NCI-H1694 (cell line): ENCODE measurements at regions not wholly inside any gene's neighbourhood (a gene's known extent, or its start where the extent isn't known, plus 50 kb on each side); places are given as distances from the start of the nearest gene placed in this dataset.
"Not testable (repeated sequence)": the region's sequence is repeated elsewhere in the genome, so short reads cannot be mapped to it uniquely, and the experiment has no call there.

Source experiments
- DNase-seq: peaks from one replicate; lab custom pipeline; 2025; lab: John Stamatoyannopoulos, UW

DNA sequence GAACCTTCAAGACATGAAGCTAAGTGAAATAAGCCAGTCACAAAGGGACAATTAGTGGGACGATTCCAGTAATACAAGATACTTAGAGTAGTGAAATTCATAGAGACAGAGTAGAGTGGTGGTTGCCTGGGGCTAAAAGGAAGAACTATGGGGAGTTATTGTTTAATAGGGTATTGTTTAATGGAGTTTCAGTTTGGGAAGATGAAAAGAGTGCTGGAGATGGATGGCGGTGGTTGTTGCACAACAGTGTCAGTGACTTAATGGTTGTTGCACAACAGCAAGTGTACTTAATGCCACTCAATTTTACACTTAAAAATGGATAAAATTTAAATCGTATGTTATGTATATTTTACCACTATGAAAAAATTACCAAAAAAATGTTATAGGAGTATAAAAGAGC, 209.7 kb upstream of the TENT5A start:
- no peak for DNase-seq

DNA sequence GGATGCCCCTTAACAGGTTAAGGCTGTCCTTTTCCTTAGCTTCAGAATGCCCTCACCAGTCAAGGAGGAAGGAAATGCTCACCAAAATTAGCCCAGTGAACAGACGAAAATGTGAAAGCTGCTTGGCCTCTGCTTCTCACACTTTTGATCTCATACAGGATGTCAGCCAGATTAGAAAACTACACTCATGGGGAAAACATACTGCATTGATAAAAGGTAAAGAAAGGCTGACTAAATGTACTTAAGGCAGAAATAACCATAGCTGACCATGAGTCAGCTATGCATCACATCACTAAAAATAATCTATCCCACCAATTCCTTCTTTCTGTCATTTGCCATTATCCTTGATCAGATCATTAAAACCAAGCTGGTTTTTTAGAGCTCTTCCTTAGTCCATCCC, 198.4 kb upstream of the TENT5A start:
- no peak for DNase-seq

DNA sequence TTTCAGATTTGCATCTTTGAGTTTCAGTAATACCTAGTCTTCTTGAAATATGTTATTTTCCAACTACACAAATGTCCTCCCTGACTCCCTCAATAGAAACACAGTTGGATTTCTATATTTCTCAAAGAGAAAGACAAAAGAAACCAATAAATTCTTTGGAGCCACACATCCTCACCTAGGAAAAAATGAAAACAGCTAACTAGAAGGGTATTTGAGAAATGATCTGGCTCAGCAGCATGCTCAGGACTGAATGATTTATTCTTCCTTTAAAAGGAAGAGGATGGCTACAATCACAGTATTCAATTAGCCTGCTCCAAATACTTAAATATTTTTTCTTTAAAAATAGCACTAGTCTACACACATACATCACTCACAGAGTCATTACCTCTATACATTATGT, 196.4 kb upstream of the TENT5A start:
- no peak for DNase-seq

DNA sequence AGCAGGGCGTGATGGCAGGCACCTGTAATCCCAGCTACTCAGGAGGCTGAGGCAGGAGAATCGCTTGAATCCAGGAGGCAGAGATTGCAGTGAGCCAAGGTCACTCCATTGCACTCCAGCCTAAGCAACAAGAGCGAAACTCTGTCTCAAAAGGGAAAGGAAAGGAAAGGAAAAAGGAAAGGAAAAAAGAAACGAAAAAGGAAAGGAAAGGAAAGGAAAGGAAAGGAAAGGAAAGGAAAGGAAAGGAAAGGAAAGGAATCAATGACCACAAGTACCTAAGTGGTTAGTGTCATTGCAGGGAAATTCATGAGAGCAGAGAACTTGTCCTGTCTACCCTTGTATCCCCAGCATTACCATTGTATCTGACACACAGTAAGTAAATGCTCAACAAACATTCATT, 195.7 kb upstream of the TENT5A start:
- DNase-seq = not testable (repeated sequence)

DNA sequence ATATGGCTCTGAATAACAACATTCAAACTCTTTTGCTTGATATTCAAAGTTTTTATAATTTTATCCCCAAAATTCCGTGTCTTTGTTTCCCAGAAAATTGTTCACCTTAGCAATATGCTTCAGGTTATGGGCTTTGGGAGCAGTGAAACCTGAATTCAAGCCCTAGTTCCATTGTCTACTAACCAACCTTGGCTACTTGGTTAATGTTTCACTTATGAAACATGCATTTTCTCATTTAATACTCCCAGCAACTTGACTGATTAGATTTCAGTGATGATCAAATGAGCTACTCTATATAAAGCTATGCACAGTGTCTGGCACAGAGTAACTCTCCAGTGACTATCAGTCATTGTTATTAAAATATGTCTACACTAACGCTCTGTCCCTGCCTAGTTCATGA, 192.2 kb upstream of the TENT5A start:
- no peak for DNase-seq

DNA sequence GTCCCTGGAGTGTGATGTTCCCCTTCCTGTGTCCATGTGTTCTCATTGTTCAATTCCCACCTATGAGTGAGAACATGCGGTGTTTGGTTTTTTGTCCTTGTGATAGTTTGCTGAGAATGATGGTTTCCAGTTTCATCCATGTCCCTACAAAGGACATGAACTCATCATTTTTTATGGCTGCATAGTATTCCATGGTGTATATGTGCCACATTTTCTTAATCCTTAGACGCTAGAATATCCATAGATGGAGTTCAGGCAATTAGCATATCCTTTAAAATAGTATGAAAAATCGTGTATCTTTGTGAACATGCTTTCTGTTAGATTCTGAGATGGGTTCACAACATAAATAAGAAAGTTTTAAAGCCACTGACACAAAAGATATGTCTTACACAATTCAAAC, 190.4 kb upstream of the TENT5A start:
- DNase-seq = not testable (repeated sequence)

DNA sequence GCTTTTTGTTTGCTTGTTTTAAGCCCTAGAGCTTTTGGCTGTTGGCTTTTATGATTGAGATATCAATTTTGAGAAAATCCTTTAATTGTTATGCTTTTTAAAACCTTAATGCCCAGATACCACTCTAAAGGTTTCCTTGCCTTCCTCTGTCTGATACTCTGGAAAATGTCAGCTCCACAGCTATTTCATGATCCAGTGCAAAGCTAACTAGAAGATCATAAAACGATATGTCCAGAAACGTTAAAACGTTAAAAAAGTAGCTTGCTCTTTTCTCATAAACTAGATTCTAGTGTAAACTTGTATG, 189.5 kb upstream of the TENT5A start:
- no peak for DNase-seq

DNA sequence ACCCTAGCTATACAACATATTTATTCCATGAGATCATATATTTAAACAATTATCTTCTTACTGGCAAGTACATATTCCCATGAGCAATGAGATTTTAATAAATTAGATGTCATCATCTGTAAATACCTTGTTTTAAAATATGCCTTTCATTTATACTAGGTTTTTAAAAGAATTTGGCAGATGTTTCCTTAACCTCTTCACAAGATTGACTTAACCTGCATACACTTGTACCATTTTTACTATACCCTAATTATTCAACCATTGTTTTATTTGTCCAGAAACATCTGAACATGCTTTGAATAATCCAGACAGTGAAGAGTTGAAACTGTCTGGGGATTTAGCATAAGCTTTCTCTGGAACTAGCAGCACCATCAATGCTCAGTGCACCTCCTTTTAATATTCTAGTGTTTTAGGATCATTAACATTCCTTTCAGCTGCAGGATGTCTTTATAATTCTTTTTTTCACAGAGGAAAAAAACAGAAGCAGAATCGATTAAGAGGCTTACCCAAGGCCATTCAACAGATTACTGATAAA, 188.0 kb upstream of the TENT5A start:
- no peak for DNase-seq

DNA sequence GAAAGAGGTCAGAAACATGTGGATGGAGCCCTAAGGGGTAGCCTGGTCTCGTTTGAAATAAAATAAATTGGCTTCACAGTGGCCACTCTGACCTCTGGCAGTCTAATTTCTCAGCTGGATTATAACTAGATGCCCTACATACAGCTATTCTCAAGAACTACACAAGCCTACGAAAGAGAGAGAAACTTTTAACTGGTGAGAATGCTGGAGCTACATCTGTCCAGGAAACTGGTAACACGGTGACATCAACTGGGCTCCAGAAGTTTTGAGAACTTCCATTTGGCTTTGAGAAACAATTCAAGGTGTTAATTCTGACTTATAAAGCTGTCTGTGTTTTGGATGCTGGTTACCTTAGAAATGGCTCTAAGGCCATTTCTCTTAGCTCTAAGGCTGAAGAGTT, 187.3 kb upstream of the TENT5A start:
- no peak for DNase-seq

DNA sequence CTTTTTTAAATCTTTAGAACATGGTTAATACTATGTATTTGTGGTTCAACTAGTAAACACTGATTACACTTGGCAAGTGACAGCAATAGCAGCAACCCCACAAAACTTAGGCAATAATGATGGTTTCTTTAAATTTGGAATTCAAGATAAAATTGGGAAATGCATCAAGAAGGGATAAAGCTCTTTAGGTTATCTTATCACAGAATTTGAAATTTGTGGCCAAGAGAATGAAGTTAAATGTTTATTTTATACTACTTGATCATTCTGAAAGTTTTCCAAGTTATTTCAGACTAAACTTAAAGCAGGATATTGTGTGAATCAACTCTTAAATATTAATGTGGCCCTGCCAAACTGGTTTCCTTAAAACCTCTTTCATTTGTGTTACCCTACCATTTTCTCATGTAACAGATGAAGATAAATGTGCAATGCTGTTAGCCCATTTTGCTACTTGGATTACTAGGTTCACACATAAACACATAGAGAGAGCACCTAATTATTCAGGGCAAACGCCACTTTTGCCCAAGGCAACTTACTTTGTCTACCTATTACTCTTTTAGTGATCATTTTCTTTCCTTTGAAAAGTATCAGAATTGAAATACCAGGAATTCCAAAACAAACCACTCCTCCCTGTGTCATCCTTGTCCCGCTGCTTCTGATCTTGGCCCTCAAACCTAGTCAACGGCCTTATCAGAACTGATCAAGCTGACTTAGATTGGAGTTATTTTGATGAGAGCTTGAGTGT, 186.7 kb upstream of the TENT5A start:
- DNase-seq = no peak

DNA sequence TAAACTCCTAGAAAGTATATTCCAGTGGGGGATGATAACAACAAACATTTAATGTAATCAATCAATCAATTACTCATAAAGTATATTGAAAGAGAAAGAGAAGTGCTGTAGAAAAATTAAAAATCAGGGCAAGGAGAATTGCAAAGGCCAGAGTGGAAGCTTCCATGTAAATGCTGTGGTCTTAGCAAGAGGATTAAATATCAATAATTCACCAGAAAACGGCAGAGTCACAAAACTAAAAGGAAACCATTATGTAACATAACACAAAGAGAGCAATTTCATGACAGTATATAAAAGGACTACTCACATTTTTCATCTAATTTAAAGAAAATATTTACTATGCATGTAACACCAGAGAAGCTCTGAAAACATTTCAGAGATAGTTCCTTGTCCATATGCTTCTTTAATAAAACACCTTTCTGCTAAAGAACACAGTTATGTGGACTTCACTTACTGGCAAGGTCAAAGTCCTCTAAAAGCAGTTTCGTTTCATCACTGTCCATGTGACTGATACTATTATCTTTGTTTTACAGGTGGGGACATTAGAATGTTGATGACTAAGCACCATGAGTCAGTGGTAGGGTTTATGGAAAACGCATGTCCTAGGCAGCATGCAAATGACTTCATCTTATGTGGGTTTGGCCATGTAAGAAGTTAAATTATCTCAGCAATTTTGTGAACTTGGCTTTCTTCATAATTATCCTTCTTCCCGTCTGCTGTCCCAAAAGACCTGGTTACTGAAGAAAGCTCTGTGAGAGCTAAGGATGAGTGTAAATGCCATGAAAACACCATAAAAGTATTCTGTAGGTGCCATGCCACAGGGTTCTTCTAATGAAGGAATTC, 185.8 kb upstream of the TENT5A start:
- no peak for DNase-seq

DNA sequence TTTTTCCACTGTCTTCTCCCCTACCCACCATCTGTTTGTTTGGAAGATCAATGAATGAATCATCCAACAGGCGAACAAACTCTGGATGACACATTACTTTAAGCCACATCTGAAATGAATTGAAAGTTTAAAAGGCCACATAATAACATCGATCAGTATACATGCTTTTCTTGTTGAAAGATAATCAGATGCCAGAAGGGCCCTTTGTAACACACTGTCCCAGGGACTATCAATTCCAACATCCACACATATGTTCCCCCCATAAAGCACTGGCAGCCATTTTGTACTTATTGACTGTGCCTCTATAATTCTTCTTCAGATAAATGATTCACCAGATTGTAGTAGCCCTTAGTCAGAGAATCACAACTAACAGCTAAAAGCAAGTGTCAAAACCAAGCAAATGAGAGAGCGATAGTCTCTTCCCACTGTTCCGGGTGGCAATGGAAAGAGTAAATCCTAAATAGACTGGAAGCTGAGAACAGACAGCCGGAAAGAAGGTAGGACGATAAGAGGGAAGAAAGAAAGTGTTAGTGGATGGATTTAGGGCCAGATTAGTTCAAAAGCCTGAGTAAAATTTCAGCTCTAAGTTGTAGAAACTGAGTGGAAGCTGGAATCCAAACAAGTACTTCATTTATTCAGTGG, 184.9 kb upstream of the TENT5A start:
- DNase-seq = no peak

DNA sequence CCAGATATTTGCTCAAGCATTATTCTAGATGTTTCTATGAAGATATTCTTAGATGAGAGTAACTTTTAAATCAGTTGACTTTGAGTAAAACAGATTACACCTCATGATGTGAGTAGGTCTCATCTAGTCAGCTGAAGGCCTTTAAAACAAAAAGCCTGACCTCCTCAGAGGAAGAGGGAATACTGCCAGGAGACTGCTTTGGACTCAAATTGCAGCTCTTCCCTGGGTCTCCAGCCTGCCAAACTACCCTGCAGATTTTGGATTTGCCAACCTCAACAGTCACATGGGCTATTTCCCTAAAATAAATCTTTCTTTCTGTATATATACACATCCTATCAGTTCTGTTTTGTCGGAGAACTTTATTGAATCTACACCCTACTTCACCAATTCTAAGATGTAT, 182.5 kb upstream of the TENT5A start:
- DNase-seq = no peak

DNA sequence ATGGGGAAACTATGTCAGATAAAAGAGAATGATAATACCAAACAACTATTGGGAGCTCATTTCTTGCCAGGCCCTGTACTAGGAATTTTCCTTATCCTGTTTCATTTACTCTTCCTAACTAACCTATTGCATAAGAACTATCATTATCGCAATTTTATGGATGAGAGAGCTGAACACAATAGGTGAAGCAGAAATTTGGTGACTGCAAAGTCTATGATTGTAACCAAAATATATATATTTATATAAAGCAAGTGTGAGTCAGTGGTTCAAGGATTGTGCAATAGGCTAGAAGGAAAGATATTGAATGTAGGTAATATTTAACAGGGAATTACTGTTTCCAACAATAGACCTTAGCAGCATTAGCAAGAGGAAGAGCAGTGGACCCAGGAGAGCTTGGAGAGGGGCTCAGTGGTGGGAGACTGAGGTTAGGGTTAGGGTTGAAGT, 181.1 kb upstream of the TENT5A start:
- no peak for DNase-seq

DNA sequence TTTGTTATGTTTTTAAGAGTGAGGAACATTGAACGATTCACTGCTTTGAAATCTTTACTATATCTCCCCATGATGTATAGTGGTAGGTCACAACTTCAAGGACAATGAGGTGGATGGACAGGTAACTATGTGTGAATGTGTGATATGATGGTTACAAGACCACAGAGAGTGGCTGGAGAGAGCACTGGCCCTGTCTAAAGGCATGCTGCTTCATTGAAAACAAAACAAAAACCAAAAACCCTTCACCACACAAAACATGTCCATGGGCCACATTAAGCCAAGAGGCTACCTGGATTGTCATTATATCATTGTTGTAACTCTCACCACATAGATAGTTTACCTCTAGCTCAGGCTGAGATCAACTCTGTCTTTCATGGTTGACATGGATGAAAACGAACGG, 180.6 kb upstream of the TENT5A start:
- no peak for DNase-seq

DNA sequence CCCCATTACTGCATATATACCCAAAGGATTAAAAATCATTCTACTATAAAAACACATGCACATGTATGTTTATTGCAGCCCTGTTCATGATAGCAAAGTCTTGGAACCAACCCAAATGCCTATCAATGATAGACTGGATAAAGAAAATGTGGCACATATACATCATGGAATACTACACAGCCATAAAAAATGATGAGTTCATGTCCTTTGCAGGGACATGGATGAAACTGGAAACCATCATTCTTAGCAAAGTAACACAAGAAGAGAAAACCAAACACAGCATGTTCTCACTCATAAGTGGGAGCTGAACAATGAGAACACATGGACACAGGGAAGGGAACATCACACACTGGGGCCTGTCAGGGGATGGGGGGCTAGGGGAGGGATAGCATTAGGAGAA, 180.0 kb upstream of the TENT5A start:
- not testable (repeated sequence) for DNase-seq

DNA sequence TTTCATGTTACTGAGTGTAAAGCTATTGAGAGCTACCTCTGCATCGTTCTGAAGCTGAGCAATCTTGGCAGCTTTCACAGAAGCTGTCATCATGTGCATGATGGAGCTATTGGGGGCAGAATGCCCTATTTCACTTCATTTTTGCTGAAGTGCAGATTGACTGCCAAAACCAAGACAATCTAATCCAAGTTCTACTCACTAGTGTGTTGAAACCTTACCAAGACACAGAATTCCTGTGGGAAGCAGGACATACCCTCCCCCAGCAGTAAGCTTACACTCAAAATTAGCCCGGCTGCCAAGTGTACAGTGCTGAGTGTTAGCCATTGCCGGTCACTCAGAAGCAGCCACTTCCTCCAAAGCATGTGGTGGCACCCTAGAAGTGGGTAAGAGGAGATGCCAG, 177.3 kb upstream of the TENT5A start:
- DNase-seq = no peak

DNA sequence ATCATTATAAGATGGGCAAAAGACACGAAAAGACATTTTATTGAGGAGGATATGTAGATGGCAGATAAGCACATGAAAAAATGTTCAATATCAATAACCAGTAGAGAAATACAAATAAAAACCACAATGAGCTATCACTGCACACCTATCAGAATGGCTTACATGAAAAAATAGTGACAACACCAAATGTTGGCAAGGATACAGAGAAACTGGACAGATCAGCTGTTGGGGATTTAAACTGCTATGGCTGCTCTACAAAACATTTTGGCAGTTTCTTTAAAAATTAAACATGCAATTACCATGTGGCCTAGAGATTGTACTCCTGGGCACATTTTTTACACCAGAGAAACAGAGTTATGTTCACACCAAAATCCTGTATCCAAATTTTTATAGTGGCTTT, 172.7 kb upstream of the TENT5A start:
- DNase-seq = no peak

DNA sequence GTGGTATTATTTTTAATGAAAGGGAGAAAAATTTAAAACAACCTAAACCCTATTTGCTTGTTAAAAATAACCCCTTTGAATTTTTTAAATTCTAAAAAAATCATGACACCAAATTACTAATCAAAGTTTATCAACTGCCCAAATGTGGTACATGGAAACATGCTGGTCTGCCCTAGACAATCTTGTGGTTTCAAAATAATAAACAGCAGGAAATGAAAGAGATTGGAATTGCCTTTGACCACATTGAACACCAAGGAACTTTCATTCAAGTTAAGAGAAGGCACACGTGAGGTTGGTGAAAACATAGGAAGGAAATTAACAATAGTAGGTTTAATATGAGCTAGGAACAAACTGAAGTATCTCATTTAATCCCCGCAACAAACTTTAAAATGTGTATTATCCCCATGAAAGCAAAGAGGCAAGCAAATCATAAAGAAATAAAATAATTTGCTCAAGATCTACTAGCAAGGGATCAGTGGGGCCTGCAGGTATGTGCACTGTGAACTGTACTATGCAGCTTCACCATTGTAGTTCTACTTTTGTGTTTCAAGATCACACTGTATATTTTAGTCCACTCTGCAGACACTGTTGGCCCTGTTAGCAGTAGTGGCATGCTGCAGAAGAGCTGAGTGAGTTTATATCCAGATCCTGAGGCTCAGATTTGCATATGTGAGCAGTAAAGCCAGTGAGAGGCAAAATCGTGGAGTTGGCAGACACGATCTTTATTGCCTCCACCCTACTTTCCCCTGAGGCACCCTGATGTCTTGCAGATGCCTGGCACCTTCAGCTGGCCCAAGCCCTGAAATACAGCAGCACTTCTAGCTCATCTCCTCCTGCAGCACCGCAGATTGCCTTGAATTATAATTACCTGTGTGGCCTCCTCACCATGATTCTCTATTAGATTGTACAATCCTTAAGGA, 157.8 kb upstream of the TENT5A start:
- no peak for DNase-seq

DNA sequence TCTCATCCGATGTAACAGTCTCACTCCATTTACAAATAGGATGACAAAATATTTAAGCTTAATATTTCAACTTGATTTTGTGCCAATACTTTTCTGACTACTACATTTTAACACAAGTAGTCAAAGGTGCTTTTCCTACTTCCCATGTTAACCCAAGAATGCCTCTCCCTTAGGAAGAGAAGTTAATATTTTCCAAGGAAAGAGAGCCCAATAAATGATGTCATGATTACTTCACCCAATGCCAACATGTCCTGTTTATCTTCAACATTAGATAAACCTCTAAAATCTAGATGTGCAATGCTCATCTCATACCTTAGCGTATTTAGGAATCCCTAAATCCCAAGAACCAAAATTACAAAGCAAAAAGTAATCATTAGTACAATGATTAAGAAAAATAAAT, 156.7 kb upstream of the TENT5A start:
- no peak for DNase-seq

DNA sequence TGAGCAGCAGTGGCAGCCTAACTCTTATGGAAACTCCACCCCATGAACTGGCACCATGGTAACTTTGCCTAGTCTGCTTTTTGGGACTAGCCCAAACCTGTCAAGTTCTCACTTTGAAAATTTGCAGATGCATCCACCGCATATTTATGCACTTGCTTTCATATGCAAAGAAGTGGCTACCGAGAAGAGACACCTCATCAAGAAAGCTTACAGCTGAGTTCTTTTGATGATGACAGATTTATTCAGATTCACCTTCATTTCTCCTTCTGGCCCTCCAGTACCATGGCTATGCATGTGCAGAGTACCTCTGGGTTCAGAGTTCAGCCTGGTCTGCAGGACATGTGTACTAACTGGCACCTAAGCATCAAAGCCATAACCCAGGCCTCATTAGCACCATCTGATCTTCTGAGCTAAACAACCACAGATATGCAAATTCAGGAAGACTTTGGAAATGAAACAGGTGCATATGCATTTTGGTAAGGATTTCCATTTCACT, 154.3 kb upstream of the TENT5A start:
- no peak for DNase-seq

DNA sequence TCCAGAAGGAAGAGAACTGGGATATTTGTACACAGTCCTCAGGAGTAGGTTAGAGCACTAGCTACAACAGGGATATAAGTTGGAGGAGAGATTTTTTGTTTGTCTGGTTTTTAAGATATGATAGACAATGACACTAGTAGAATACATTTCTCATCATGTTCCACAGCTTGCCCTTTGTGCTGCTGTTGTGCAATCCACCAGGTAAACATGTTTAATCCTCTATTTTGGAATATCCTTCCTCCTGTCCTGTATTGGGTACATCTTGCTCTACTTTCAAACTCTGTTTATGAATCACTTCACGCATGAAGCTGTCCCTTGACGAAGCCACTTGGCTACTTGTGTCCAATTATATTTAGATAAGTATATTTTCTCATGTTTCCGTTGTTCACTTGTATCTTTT, 153.6 kb upstream of the TENT5A start:
- no peak for DNase-seq
